Osteoblast (primary cell): ENCODE measurements at regions not wholly inside any gene's neighbourhood (a gene's known extent, or its start where the extent isn't known, plus 50 kb on each side); places are given as distances from the start of the nearest gene placed in this dataset.

ENCODE experiments used
- DNase-seq: peaks from one replicate; pipeline ENCODE4 v3.0.0; 2011; ENCODE audit warnings: low spot score, mixed read lengths; ENCODE audit not compliant: insufficient read length; ENCODE audit errors: missing footprints
- H2AFZ ChIP-seq: 2 replicates; pipeline ENCODE4 v1.6.0; 2011; ENCODE audit warnings: mild to moderate bottlenecking, low read length
- H3K27ac ChIP-seq: 2 replicates; pipeline ENCODE4 v1.5.1; 2011; ENCODE audit warnings: mild to moderate bottlenecking, low read depth, low read length, moderate library complexity
- H3K27me3 ChIP-seq: 2 replicates; pipeline ENCODE4 v1.6.0; 2012; ENCODE audit warnings: mild to moderate bottlenecking, control low read depth, inconsistent platforms, low read length, moderate library complexity; ENCODE audit not compliant: insufficient read depth
- H3K36me3 ChIP-seq: 2 replicates; pipeline ENCODE4 v1.5.1; 2011; ENCODE audit warnings: mild to moderate bottlenecking, low read length, control low read depth, moderate library complexity; ENCODE audit not compliant: insufficient read depth
- H3K4me1 ChIP-seq: 2 replicates; pipeline ENCODE4 v1.5.1; 2011; ENCODE audit warnings: mild to moderate bottlenecking, low read length, control low read depth, moderate library complexity; ENCODE audit not compliant: insufficient read depth
- H3K4me2 ChIP-seq: 2 replicates; pipeline ENCODE4 v1.6.0; 2011; ENCODE audit warnings: mild to moderate bottlenecking, low read length; ENCODE audit not compliant: insufficient read depth
- H3K4me3 ChIP-seq: fragments of 200-600 bp; sonication (generic); 3 replicates; pipeline ENCODE4 v1.5.1; 2012; ENCODE audit warnings: mild to moderate bottlenecking, low read length, inconsistent platforms; ENCODE audit not compliant: insufficient read depth
- H3K79me2 ChIP-seq: 2 replicates; pipeline ENCODE4 v1.6.0; 2012; ENCODE audit warnings: mild to moderate bottlenecking, low read length, control low read depth, inconsistent platforms; ENCODE audit not compliant: insufficient read depth
- H3K9me3 ChIP-seq: 2 replicates; pipeline ENCODE4 v1.5.1; 2011; ENCODE audit warnings: low read depth, low read length, control low read depth
- H4K20me1 ChIP-seq: 2 replicates; pipeline ENCODE4 v1.6.0; 2012; ENCODE audit warnings: mild to moderate bottlenecking, low read length, control low read depth; ENCODE audit not compliant: insufficient read depth
- CTCF ChIP-seq: IDR thresholded peaks from 2 replicates; pipeline ENCODE4 v1.5.1; 2011; ENCODE audit warnings: mild to moderate bottlenecking, low read depth, low read length, moderate library complexity; ENCODE audit errors: extremely low read depth

GRCh38 chr10:107914450-107915214, 750.1 kb upstream of the SORCS1 start:
- no peak overlapping the region for H3K27ac ChIP-seq
- peak; percentile 9 for DNase-seq

GRCh38 chr10:107913317-107914294, 749.1 kb upstream of the SORCS1 start:
- no peak for DNase-seq
- no peaks in the 10 kb centered on the region for H4K20me1 ChIP-seq
- H2AFZ ChIP-seq, result no peak overlapping the region
- no peak for TF ChIP-seq CTCF
- no peak overlapping the region for H3K4me3 ChIP-seq
- H3K79me2 ChIP-seq, result no peaks in the 10 kb centered on the region
- no peak overlapping the region for H3K27ac ChIP-seq
- no peaks in the 10 kb centered on the region for H3K27me3 ChIP-seq
- no peaks in the 10 kb centered on the region for H3K4me1 ChIP-seq
- H3K36me3 ChIP-seq, result no peaks in the 10 kb centered on the region
- no peaks in the 10 kb centered on the region for H3K9me3 ChIP-seq
- H3K4me2 ChIP-seq, result no peak overlapping the region

More at GRCh38 chr10:107914450-107915214, 750.1 kb upstream of the SORCS1 start:
- H3K36me3 ChIP-seq, result no peaks in the 10 kb centered on the region
- no peak overlapping the region for H2AFZ ChIP-seq
- H3K4me2 ChIP-seq, result no peak overlapping the region
- no peaks in the 10 kb centered on the region for H3K4me1 ChIP-seq
- no peak overlapping the region for H3K4me3 ChIP-seq
- no peaks in the 10 kb centered on the region for H3K79me2 ChIP-seq
- H3K27me3 ChIP-seq, result no peaks in the 10 kb centered on the region
- TF ChIP-seq CTCF, result no peak
- no peaks in the 10 kb centered on the region for H3K9me3 ChIP-seq
- H4K20me1 ChIP-seq, result no peaks in the 10 kb centered on the region

GRCh38 chr10:107901076-107901475, 736.6 kb upstream of the SORCS1 start:
- Histone ChIP-seq H3K4me1 (no peaks in the 10 kb centered on the region), H3K9me3 (peaks cover 2% of the 10 kb centered on the region), H3K4me3 (no peak overlapping the region), H3K36me3 (no peaks in the 10 kb centered on the region), H3K4me2 (no peak overlapping the region), H3K27ac (no peak overlapping the region), H4K20me1 (no peaks in the 10 kb centered on the region), H3K27me3 (no peaks in the 10 kb centered on the region), H3K79me2 (no peaks in the 10 kb centered on the region), H2AFZ (no peak overlapping the region)
- TF ChIP-seq CTCF, result no peak
- no peak for DNase-seq

GRCh38 chr10:107900131-107900530, 735.6 kb upstream of the SORCS1 start:
- Histone ChIP-seq H3K4me2 (no peak overlapping the region), H4K20me1 (no peaks in the 10 kb centered on the region), H3K27ac (no peak overlapping the region), H3K79me2 (no peaks in the 10 kb centered on the region), H3K27me3 (no peaks in the 10 kb centered on the region), H3K9me3 (peaks cover 2% of the 10 kb centered on the region), H3K4me3 (no peak overlapping the region), H3K36me3 (no peaks in the 10 kb centered on the region), H2AFZ (no peak overlapping the region), H3K4me1 (no peaks in the 10 kb centered on the region)
- no peak for TF ChIP-seq CTCF
- no peak for DNase-seq
